Adrenal gland (tissue), 5 donors: ENCODE measurements at regions not wholly inside any gene's neighbourhood (a gene's known extent, or its start where the extent isn't known, plus 50 kb on each side); places are given as distances from the start of the nearest gene placed in this dataset.

ENCODE experiments used
- CTCF ChIP-seq, 6 experiments: fragments of 450-650 bp in 4 of 6; fragments of 200-600 bp in 2 of 6; sonication (generic) in 1 of 6; IDR thresholded peaks; 1 replicate in 5 of 6; 2 replicates in 1 of 6; pipeline versions ENCODE4 v1.5.1 to v1.8.0; 2016 to 2021; ENCODE audit warnings: antibody characterized with exemption in 6 of 6, mild to moderate bottlenecking in 2 of 6, moderate library complexity in 1 of 6
- POLR2A ChIP-seq, 2 donors: fragments of 450-650 bp; IDR thresholded peaks; one replicate each; pipeline ENCODE4 v1.6.1; 2017; ENCODE audit warnings: antibody characterized with exemption in 2 of 2, mild to moderate bottlenecking in 2 of 2, moderate library complexity in 1 of 2
- donor health status: DM: no; HTN: no; CAD: no.

GRCh38 chr20:40276301-40276700, 412.7 kb downstream of the MAFB start:
- no peak for TF ChIP-seq CTCF (IDR thresholded peaks at IDR 0.05)
- no peak for TF ChIP-seq POLR2A (IDR thresholded peaks at IDR 0.05)
